PC-3 (cell line): ENCODE measurements at regions not wholly inside any gene's neighbourhood (a gene's known extent, or its start where the extent isn't known, plus 50 kb on each side); places are given as distances from the start of the nearest gene placed in this dataset.
A peak's percentile ranks its signal among the peaks of the same experiment; 100 is the strongest.

Experiments
- ATAC-seq: fragments of 200-7000 bp; cut with Tn5 transposase; 2 replicates; pipeline ENCODE4 v1.9.1; 2020; ENCODE audit warnings: mild to moderate bottlenecking, moderate library complexity
- BruUV-seq: library from RNA; stranded (reverse); fragments of 400-500 nt; replicated peaks from 2 replicates; lab custom pipeline; 2021; lab: Mats Ljungman, UMichigan
- CTCF ChIA-PET: fragments of 300-600 bp; sonication (Branson Sonifier 250); formaldehyde crosslinking; loops from one replicate; lab custom pipeline; 2022; ENCODE audit warnings: antibody characterized with exemption; lab: Charles Lee
- POLR2A ChIA-PET: fragments of 300-600 bp; sonication (Branson Sonifier 250); formaldehyde crosslinking; loops from one replicate; lab custom pipeline; 2022; ENCODE audit warnings: antibody characterized with exemption; ENCODE audit not compliant: unreplicated experiment; lab: Charles Lee
- DNase-seq: peaks from one replicate; pipeline ENCODE4 v3.0.0-alpha.2; 2015
- H2AFZ ChIP-seq: fragments of 300-600 bp; sonication (generic); 2 replicates; pipeline ENCODE4 v1.6.0; 2016; ENCODE audit warnings: antibody characterized with exemption, low read length
- H3F3A ChIP-seq: fragments of 300-600 bp; sonication (generic); one replicate; pipeline ENCODE4 v1.6.0; 2017; ENCODE audit warnings: antibody characterized with exemption, low read length, control low read depth, mild to moderate bottlenecking; ENCODE audit not compliant: unreplicated experiment
- H3K27ac ChIP-seq: fragments of 300-600 bp; sonication (generic); 2 replicates; pipeline ENCODE4 v1.5.1; 2016; ENCODE audit warnings: mild to moderate bottlenecking, low read length
- H3K27me3 ChIP-seq: fragments of 300-600 bp; sonication (generic); 2 replicates; pipeline ENCODE4 v1.6.1; 2016; ENCODE audit warnings: low read length, mixed read lengths
- H3K36me3 ChIP-seq: fragments of 300-600 bp; sonication (generic); 2 replicates; pipeline ENCODE4 v1.6.1; 2016; ENCODE audit warnings: low read depth, mixed run types, low read length, mixed read lengths
- H3K4me1 ChIP-seq: fragments of 300-600 bp; sonication (generic); 2 replicates; pipeline ENCODE4 v1.5.1; 2016; ENCODE audit warnings: low read length; ENCODE audit not compliant: insufficient read depth
- H3K4me2 ChIP-seq: fragments of 300-600 bp; sonication (generic); 2 replicates; pipeline ENCODE4 v1.6.0; 2016; ENCODE audit warnings: low read length
- H3K4me3 ChIP-seq: fragments of 300-600 bp; sonication (generic); 2 replicates; pipeline ENCODE4 v1.5.1; 2016; ENCODE audit warnings: mild to moderate bottlenecking, low read length, mixed read lengths
- H3K79me2 ChIP-seq: fragments of 300-600 bp; sonication (generic); 2 replicates; pipeline ENCODE4 v1.6.1; 2017; ENCODE audit warnings: low read length, mixed read lengths
- H3K9ac ChIP-seq: fragments of 300-600 bp; sonication (generic); 2 replicates; pipeline ENCODE4 v1.6.0; 2016; ENCODE audit warnings: mild to moderate bottlenecking, low read length
- H3K9me2 ChIP-seq: fragments of 300-600 bp; sonication (generic); replicated peaks from 2 replicates; pipeline ENCODE4 v1.6.1; 2016; ENCODE audit warnings: mixed run types, low read length, mixed read lengths
- H3K9me3 ChIP-seq: fragments of 300-600 bp; sonication (generic); 2 replicates; pipeline ENCODE4 v1.6.1; 2016; ENCODE audit warnings: low read length, mixed read lengths
- H4K20me1 ChIP-seq: fragments of 300-600 bp; sonication (generic); 2 replicates; pipeline ENCODE4 v1.6.1; 2016; ENCODE audit warnings: low read length, mixed read lengths
- CTCF ChIP-seq: fragments of 300-600 bp; sonication (generic); conservative IDR thresholded peaks from 2 replicates; pipeline ENCODE4 v1.5.1; 2017; ENCODE audit warnings: antibody characterized with exemption, low read depth, mild to moderate bottlenecking, low read length
- EZH2 ChIP-seq: fragments of 300-600 bp; sonication (generic); IDR thresholded peaks from one replicate; pipeline ENCODE4 v1.6.1; 2017; ENCODE audit warnings: antibody characterized with exemption, mild to moderate bottlenecking, low read length; ENCODE audit not compliant: unreplicated experiment
- EZH2phosphoT487 ChIP-seq: fragments of 300-600 bp; sonication (generic); IDR thresholded peaks from 2 replicates; pipeline ENCODE4 v1.6.1; 2018; ENCODE audit warnings: mild to moderate bottlenecking, antibody characterized with exemption, low read length, borderline replicate concordance
- intact Hi-C: fragments of 100-400 bp; cut with micrococcal nuclease; formaldehyde crosslinking; loops from 2 replicates; pipeline ENCODE4 v1.9.0; 2023

GRCh38 chr2:64359892-64360657, 93.9 kb upstream of the LGALSL start:
- Histone ChIP-seq H3K36me3 (no peaks in the 10 kb centered on the region), H2AFZ (peak overlapping the region; percentile 52; the same call in 1 of the 2 replicates), H3K9ac (peak overlapping the region; percentile 62)

GRCh38 chr2:64361151-64361938, 92.6 kb upstream of the LGALSL start:
- Histone ChIP-seq H3K4me2 (no peak overlapping the region), H3K4me1 (peaks cover 47% of the 10 kb centered on the region), H3F3A (peaks cover 5% of the 10 kb centered on the region), H3K79me2 (no peaks in the 10 kb centered on the region), H3K9me3 (no peaks in the 10 kb centered on the region), H3K9me2 (no peaks in the 10 kb centered on the region), H2AFZ (no peak overlapping the region), H3K4me3 (no peak overlapping the region), H3K27me3 (no peaks in the 10 kb centered on the region), H3K27ac (peak overlapping the region; percentile 80), H4K20me1 (no peaks in the 10 kb centered on the region), H3K36me3 (no peaks in the 10 kb centered on the region), H3K9ac (no peak overlapping the region)
- POLR2A ChIA-PET = no interaction called here
- intact Hi-C loops = no loop called here
- DNase-seq (no peak), ATAC-seq (no peak)
- CTCF ChIA-PET = no interaction called here
- TF ChIP-seq EZH2phosphoT487 (no peak), EZH2 (no peak), CTCF (no peak)
- BruUV-seq = no TSS peak

More at GRCh38 chr2:64359892-64360657, 93.9 kb upstream of the LGALSL start:
- TF ChIP-seq EZH2 (no peak), CTCF (peak; percentile 36; the same call in 1 of the 2 replicates)
- H3K27me3 ChIP-seq = no peaks in the 10 kb centered on the region
- intact Hi-C loops = no loop called here
- H3F3A ChIP-seq = peaks cover 5% of the 10 kb centered on the region
- CTCF ChIA-PET = interaction anchor here (1.4 kb wide), 1 partner anchor 30 kb away, joined by 6 read pairs; no protein-coding TSS in a partner anchor
- peak; percentile 94 for ATAC-seq
- H3K4me3 ChIP-seq = peak overlapping the region; percentile 35; the same call in 1 of the 2 replicates
- no TSS peak for BruUV-seq
- H3K9me3 ChIP-seq = no peaks in the 10 kb centered on the region
- peak overlapping the region; percentile 91 for H3K27ac ChIP-seq
- DNase-seq = peak; percentile 99
- POLR2A ChIA-PET = interaction anchor here (0.6 kb wide), 1 partner anchor 33 kb away, joined by 3 read pairs; no protein-coding TSS in a partner anchor
- no peaks in the 10 kb centered on the region for H3K79me2 ChIP-seq
- peak overlapping the region; percentile 77 for H3K4me2 ChIP-seq
- H3K4me1 ChIP-seq = peaks cover 59% of the 10 kb centered on the region
- no peaks in the 10 kb centered on the region for H3K9me2 ChIP-seq
- no peaks in the 10 kb centered on the region for H4K20me1 ChIP-seq
